GM23338 (cell line): ENCODE measurements at regions not wholly inside any gene's neighbourhood (a gene's known extent, or its start where the extent isn't known, plus 50 kb on each side); places are given as distances from the start of the nearest gene placed in this dataset.

ENCODE experiments used
- ATAC-seq: fragments of 200-7000 bp; cut with Tn5 transposase; 3 replicates; pipeline ENCODE4 v1.9.1; 2020
- DNase-seq: peaks from one replicate; pipeline ENCODE4 v3.0.0-alpha.2; 2015; ENCODE audit warnings: low spot score
- H2AFZ ChIP-seq: fragments of 200-600 bp; sonication (generic); 2 replicates; pipeline ENCODE4 v1.8.0; 2016; ENCODE audit warnings: antibody characterized with exemption, mild to moderate bottlenecking, moderate library complexity
- H3F3A ChIP-seq: fragments of 200-600 bp; sonication (generic); replicated peaks from 2 replicates; pipeline ENCODE4 v1.8.0; 2017; ENCODE audit warnings: antibody characterized with exemption, mixed run types, low read depth
- H3K27ac ChIP-seq: fragments of 200-600 bp; sonication (generic); 2 replicates; pipeline ENCODE4 v1.6.1; 2016; ENCODE audit warnings: low read depth
- H3K27me3 ChIP-seq: fragments of 200-600 bp; sonication (generic); 2 replicates; pipeline ENCODE4 v1.8.0; 2016; ENCODE audit warnings: mild to moderate bottlenecking, mixed run types, moderate library complexity; ENCODE audit not compliant: insufficient read depth
- H3K36me3 ChIP-seq: fragments of 200-600 bp; sonication (generic); 2 replicates; pipeline ENCODE4 v1.8.0; 2016; ENCODE audit warnings: mild to moderate bottlenecking; ENCODE audit not compliant: insufficient read depth
- H3K4me1 ChIP-seq: fragments of 200-600 bp; sonication (generic); 2 replicates; pipeline ENCODE4 v1.8.0; 2016; ENCODE audit warnings: mild to moderate bottlenecking, moderate library complexity; ENCODE audit not compliant: insufficient read depth
- H3K4me2 ChIP-seq: fragments of 200-600 bp; sonication (generic); 2 replicates; pipeline ENCODE4 v1.7.1; 2017; ENCODE audit warnings: mixed run types
- H3K4me3 ChIP-seq: fragments of 200-600 bp; sonication (generic); 2 replicates; pipeline ENCODE4 v1.6.1; 2016; ENCODE audit warnings: mixed run types
- H3K79me2 ChIP-seq: fragments of 200-600 bp; sonication (generic); replicated peaks from 2 replicates; pipeline ENCODE4 v1.8.0; 2017; ENCODE audit warnings: mild to moderate bottlenecking; ENCODE audit not compliant: insufficient read depth
- H3K9me2 ChIP-seq: fragments of 200-600 bp; sonication (generic); 2 replicates; pipeline ENCODE4 v1.8.0; 2017; ENCODE audit not compliant: insufficient read depth
- H4K20me1 ChIP-seq: fragments of 200-600 bp; sonication (generic); replicated peaks from 2 replicates; pipeline ENCODE4 v1.8.0; 2017; ENCODE audit warnings: mild to moderate bottlenecking; ENCODE audit not compliant: insufficient read depth
- H3K27ac Mint-ChIP-seq: 2 replicates; pipeline ENCODE4 v1.8.0; 2020; ENCODE audit warnings: inconsistent platforms, mild to moderate bottlenecking, moderate library complexity, mixed read lengths
- H3K27me3 Mint-ChIP-seq: 3 replicates; pipeline ENCODE4 v1.8.0; 2022; ENCODE audit warnings: low read depth, mild to moderate bottlenecking, moderate library complexity, mixed read lengths, inconsistent platforms; ENCODE audit not compliant: insufficient read depth, poor library complexity
- H3K36me3 Mint-ChIP-seq: 3 replicates; pipeline ENCODE4 v1.8.0; 2021; ENCODE audit warnings: low read depth, mild to moderate bottlenecking, inconsistent platforms, moderate library complexity, mixed read lengths
- H3K4me1 Mint-ChIP-seq: 3 replicates; pipeline ENCODE4 v1.8.0; 2020; ENCODE audit warnings: mild to moderate bottlenecking, inconsistent platforms, mixed read lengths
- H3K4me3 Mint-ChIP-seq: 3 replicates; pipeline ENCODE4 v1.8.0; 2021; ENCODE audit warnings: moderate library complexity, mild to moderate bottlenecking, inconsistent platforms, mixed read lengths
- H3K9me3 Mint-ChIP-seq: 3 replicates; pipeline ENCODE4 v1.8.0; 2020; ENCODE audit warnings: moderate library complexity, mild to moderate bottlenecking, inconsistent platforms, mixed read lengths
- CREB1 ChIP-seq: fragments of 250-450 bp; sonication (Bioruptor Pico); IDR thresholded peaks from 2 replicates; pipeline ENCODE4 v1.5.0; 2020; ENCODE audit warnings: low read depth, mild to moderate bottlenecking, moderate library complexity
- EZH2 ChIP-seq: fragments of 200-600 bp; sonication (generic); IDR thresholded peaks from one replicate; pipeline ENCODE4 v1.8.0; 2017; ENCODE audit warnings: antibody characterized with exemption, mild to moderate bottlenecking, low read depth; ENCODE audit not compliant: unreplicated experiment
- EZH2phosphoT487 ChIP-seq: fragments of 200-600 bp; sonication (generic); IDR thresholded peaks from one replicate; pipeline ENCODE4 v1.8.1; 2018; ENCODE audit warnings: antibody characterized with exemption; ENCODE audit not compliant: unreplicated experiment
- JUNB ChIP-seq: IDR thresholded peaks from one replicate; pipeline ENCODE4 v1.6.1; 2016; ENCODE audit warnings: antibody characterized with exemption; ENCODE audit not compliant: unreplicated experiment
- NANOG ChIP-seq: IDR thresholded peaks from 2 replicates; pipeline ENCODE4 v1.6.1; 2016; ENCODE audit warnings: antibody characterized with exemption, borderline replicate concordance
- STAT1 ChIP-seq: IDR thresholded peaks from one replicate; pipeline ENCODE4 v1.6.1; 2016; ENCODE audit warnings: antibody characterized with exemption; ENCODE audit not compliant: unreplicated experiment
- ZNF114 ChIP-seq: fragments of 250-450 bp; sonication (Bioruptor Pico); IDR thresholded peaks from 2 replicates; pipeline ENCODE4 v1.5.0; 2020; ENCODE audit warnings: mild to moderate bottlenecking, moderate library complexity
- ZNF331 ChIP-seq: fragments of 250-450 bp; sonication (Bioruptor Pico); IDR thresholded peaks from 2 replicates; pipeline ENCODE4 v1.5.0; 2020; ENCODE audit warnings: low read depth, mild to moderate bottlenecking, moderate library complexity
- TF ChIP-seq, protein P1 (sequence below): IDR thresholded peaks from one replicate; pipeline ENCODE4 v1.6.1; 2018; ENCODE audit warnings: antibody characterized with exemption; ENCODE audit not compliant: unreplicated experiment
- TF ChIP-seq, protein P2 (sequence below), 2 experiments: fragments of 200-600 bp in 1 of 2; sonication (generic) in 1 of 2; conservative IDR thresholded peaks; 2 replicates each; pipeline versions ENCODE4 v1.5.1 to v1.6.1; 2016 to 2017; ENCODE audit warnings: antibody characterized with exemption in 2 of 2, low read depth in 2 of 2, mild to moderate bottlenecking in 2 of 2, moderate library complexity in 1 of 2
- TF ChIP-seq, protein P3 (sequence below): fragments of 250-450 bp; sonication (Bioruptor Pico); IDR thresholded peaks from 2 replicates; pipeline ENCODE4 v1.5.0; 2020; ENCODE audit warnings: mild to moderate bottlenecking, moderate library complexity
- TF ChIP-seq, protein P4 (sequence below): IDR thresholded peaks from 2 replicates; pipeline ENCODE4 v1.6.1; 2016; ENCODE audit warnings: antibody characterized with exemption

DNA sequence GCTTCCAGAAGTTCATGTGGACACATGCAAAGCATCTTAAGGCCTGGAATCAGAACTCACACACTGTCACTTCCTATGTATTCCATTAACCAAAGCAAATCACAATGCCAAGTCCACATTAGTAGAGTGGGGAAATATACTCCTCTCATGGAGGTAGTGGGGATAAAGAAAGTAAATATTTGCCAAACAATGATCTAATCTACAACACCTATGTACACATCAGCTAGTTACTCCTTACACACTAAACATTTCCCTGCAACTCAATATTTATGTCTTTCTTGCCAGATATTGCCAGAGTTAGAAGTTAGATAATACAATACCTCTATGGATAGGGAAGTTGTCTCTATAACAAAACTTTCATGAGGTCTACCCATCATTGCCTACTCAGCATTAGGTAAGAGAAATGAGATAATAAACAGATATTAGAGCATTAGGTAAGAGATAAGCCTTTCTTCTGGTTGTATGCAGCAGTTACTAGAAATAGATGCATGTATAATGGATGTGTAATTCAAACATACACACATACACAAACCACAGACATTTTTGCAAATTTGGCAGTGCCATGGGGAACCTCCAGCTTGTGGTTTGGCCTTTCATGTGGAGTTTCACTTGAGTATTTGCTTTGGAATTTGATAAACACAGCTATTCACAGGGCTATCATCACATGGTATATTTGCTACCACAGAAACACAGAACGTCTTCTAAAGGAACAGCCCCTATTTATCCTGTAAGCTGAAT, 196.5 kb downstream of the TLE1 start:
- Histone ChIP-seq H3K9me2 (peaks cover 7% of the 10 kb centered on the region), H3K79me2 (no peaks in the 10 kb centered on the region), H3K36me3 (no peaks in the 10 kb centered on the region), H3K27me3 (no peaks in the 10 kb centered on the region), H3K4me2 (no peak overlapping the region), H2AFZ (no peak overlapping the region), H4K20me1 (no peaks in the 10 kb centered on the region), H3K4me1 (no peaks in the 10 kb centered on the region), H3F3A (no peaks in the 10 kb centered on the region), H3K4me3 (no peak overlapping the region), H3K27ac (no peak overlapping the region)
- Mint-ChIP-seq H3K4me1 (no peaks in the 10 kb centered on the region), H3K36me3 (no peaks in the 10 kb centered on the region), H3K9me3 (no peaks in the 10 kb centered on the region), H3K4me3 (no peak overlapping the region), H3K27me3 (peaks cover 1% of the 10 kb centered on the region), H3K27ac (no peak overlapping the region)
- TF ChIP-seq CREB1 (CRISPR knock-in tag) (no peak), EZH2phosphoT487 (no peak), ZNF331 (no peak), JUNB (no peak), NANOG (no peak), STAT1 (no peak), EZH2 (no peak), ZNF114 (CRISPR knock-in tag) (no peak)
- TF ChIP-seq, protein P1, sequence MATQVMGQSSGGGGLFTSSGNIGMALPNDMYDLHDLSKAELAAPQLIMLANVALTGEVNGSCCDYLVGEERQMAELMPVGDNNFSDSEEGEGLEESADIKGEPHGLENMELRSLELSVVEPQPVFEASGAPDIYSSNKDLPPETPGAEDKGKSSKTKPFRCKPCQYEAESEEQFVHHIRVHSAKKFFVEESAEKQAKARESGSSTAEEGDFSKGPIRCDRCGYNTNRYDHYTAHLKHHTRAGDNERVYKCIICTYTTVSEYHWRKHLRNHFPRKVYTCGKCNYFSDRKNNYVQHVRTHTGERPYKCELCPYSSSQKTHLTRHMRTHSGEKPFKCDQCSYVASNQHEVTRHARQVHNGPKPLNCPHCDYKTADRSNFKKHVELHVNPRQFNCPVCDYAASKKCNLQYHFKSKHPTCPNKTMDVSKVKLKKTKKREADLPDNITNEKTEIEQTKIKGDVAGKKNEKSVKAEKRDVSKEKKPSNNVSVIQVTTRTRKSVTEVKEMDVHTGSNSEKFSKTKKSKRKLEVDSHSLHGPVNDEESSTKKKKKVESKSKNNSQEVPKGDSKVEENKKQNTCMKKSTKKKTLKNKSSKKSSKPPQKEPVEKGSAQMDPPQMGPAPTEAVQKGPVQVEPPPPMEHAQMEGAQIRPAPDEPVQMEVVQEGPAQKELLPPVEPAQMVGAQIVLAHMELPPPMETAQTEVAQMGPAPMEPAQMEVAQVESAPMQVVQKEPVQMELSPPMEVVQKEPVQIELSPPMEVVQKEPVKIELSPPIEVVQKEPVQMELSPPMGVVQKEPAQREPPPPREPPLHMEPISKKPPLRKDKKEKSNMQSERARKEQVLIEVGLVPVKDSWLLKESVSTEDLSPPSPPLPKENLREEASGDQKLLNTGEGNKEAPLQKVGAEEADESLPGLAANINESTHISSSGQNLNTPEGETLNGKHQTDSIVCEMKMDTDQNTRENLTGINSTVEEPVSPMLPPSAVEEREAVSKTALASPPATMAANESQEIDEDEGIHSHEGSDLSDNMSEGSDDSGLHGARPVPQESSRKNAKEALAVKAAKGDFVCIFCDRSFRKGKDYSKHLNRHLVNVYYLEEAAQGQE = no peak
- TF ChIP-seq, protein P2, sequence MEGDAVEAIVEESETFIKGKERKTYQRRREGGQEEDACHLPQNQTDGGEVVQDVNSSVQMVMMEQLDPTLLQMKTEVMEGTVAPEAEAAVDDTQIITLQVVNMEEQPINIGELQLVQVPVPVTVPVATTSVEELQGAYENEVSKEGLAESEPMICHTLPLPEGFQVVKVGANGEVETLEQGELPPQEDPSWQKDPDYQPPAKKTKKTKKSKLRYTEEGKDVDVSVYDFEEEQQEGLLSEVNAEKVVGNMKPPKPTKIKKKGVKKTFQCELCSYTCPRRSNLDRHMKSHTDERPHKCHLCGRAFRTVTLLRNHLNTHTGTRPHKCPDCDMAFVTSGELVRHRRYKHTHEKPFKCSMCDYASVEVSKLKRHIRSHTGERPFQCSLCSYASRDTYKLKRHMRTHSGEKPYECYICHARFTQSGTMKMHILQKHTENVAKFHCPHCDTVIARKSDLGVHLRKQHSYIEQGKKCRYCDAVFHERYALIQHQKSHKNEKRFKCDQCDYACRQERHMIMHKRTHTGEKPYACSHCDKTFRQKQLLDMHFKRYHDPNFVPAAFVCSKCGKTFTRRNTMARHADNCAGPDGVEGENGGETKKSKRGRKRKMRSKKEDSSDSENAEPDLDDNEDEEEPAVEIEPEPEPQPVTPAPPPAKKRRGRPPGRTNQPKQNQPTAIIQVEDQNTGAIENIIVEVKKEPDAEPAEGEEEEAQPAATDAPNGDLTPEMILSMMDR (conservative IDR thresholded peaks at IDR 0.05; ENCODE audit: low read depth in 2 of 2) = no peak
- TF ChIP-seq, protein P3, sequence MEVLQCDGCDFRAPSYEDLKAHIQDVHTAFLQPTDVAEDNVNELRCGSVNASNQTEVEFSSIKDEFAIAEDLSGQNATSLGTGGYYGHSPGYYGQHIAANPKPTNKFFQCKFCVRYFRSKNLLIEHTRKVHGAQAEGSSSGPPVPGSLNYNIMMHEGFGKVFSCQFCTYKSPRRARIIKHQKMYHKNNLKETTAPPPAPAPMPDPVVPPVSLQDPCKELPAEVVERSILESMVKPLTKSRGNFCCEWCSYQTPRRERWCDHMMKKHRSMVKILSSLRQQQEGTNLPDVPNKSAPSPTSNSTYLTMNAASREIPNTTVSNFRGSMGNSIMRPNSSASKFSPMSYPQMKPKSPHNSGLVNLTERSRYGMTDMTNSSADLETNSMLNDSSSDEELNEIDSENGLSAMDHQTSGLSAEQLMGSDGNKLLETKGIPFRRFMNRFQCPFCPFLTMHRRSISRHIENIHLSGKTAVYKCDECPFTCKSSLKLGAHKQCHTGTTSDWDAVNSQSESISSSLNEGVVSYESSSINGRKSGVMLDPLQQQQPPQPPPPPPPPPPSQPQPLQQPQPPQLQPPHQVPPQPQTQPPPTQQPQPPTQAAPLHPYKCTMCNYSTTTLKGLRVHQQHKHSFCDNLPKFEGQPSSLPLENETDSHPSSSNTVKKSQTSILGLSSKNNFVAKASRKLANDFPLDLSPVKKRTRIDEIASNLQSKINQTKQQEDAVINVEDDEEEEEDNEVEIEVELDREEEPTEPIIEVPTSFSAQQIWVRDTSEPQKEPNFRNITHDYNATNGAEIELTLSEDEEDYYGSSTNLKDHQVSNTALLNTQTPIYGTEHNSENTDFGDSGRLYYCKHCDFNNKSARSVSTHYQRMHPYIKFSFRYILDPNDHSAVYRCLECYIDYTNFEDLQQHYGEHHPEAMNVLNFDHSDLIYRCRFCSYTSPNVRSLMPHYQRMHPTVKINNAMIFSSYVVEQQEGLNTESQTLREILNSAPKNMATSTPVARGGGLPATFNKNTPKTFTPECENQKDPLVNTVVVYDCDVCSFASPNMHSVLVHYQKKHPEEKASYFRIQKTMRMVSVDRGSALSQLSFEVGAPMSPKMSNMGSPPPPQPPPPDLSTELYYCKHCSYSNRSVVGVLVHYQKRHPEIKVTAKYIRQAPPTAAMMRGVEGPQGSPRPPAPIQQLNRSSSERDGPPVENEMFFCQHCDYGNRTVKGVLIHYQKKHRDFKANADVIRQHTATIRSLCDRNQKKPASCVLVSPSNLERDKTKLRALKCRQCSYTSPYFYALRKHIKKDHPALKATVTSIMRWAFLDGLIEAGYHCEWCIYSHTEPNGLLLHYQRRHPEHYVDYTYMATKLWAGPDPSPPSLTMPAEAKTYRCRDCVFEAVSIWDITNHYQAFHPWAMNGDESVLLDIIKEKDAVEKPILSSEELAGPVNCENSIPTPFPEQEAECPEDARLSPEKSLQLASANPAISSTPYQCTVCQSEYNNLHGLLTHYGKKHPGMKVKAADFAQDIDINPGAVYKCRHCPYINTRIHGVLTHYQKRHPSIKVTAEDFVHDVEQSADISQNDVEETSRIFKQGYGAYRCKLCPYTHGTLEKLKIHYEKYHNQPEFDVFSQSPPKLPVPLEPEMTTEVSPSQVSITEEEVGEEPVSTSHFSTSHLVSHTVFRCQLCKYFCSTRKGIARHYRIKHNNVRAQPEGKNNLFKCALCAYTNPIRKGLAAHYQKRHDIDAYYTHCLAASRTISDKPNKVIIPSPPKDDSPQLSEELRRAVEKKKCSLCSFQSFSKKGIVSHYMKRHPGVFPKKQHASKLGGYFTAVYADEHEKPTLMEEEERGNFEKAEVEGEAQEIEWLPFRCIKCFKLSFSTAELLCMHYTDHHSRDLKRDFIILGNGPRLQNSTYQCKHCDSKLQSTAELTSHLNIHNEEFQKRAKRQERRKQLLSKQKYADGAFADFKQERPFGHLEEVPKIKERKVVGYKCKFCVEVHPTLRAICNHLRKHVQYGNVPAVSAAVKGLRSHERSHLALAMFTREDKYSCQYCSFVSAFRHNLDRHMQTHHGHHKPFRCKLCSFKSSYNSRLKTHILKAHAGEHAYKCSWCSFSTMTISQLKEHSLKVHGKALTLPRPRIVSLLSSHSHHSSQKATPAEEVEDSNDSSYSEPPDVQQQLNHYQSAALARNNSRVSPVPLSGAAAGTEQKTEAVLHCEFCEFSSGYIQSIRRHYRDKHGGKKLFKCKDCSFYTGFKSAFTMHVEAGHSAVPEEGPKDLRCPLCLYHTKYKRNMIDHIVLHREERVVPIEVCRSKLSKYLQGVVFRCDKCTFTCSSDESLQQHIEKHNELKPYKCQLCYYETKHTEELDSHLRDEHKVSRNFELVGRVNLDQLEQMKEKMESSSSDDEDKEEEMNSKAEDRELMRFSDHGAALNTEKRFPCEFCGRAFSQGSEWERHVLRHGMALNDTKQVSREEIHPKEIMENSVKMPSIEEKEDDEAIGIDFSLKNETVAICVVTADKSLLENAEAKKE (CRISPR knock-in tag) = no peak
- TF ChIP-seq, protein P4, sequence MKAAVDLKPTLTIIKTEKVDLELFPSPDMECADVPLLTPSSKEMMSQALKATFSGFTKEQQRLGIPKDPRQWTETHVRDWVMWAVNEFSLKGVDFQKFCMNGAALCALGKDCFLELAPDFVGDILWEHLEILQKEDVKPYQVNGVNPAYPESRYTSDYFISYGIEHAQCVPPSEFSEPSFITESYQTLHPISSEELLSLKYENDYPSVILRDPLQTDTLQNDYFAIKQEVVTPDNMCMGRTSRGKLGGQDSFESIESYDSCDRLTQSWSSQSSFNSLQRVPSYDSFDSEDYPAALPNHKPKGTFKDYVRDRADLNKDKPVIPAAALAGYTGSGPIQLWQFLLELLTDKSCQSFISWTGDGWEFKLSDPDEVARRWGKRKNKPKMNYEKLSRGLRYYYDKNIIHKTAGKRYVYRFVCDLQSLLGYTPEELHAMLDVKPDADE = no peak
- ATAC-seq (no peak), DNase-seq (no peak)
